ENCODE measurements at regions not wholly inside any gene's neighbourhood (a gene's known extent, or its start where the extent isn't known, plus 50 kb on each side); places are given as distances from the start of the nearest gene placed in this dataset.

GRCh38 chr11:26187639-26188038, 144.3 kb upstream of the ANO3 start:
- no peak for DNase-seq
- no peak overlapping the region for H3K27ac Mint-ChIP-seq (ENCODE audit: unreplicated experiment)
- no peak overlapping the region for H3K4me3 Mint-ChIP-seq (ENCODE audit: unreplicated experiment)
- H3K9me3 Mint-ChIP-seq (ENCODE audit: unreplicated experiment), result no peaks in the 10 kb centered on the region
- H3K36me3 Mint-ChIP-seq (ENCODE audit: unreplicated experiment), result no peaks in the 10 kb centered on the region
- no peak for TF ChIP-seq CTCF (IDR thresholded peaks at IDR 0.05; ENCODE audit: partially characterized antibody, unreplicated experiment)
- H3K4me1 Mint-ChIP-seq (ENCODE audit: low read depth, unreplicated experiment), result no peaks in the 10 kb centered on the region
- H3K27me3 Mint-ChIP-seq (ENCODE audit: unreplicated experiment), result no peaks in the 10 kb centered on the region

GRCh38 chr11:26188554-26188953, 143.4 kb upstream of the ANO3 start:
- Mint-ChIP-seq H3K36me3 (ENCODE audit: unreplicated experiment) (no peaks in the 10 kb centered on the region), H3K27me3 (ENCODE audit: unreplicated experiment) (no peaks in the 10 kb centered on the region), H3K27ac (ENCODE audit: unreplicated experiment) (no peak overlapping the region), H3K4me1 (ENCODE audit: low read depth, unreplicated experiment) (no peaks in the 10 kb centered on the region), H3K4me3 (ENCODE audit: unreplicated experiment) (no peak overlapping the region), H3K9me3 (ENCODE audit: unreplicated experiment) (no peaks in the 10 kb centered on the region)
- no peak for DNase-seq
- TF ChIP-seq CTCF (IDR thresholded peaks at IDR 0.05; ENCODE audit: partially characterized antibody, unreplicated experiment), result no peak

- H3K27ac Mint-ChIP-seq (ENCODE audit: unreplicated experiment), result no peak overlapping the region
- no peaks in the 10 kb centered on the region for H3K4me1 Mint-ChIP-seq (ENCODE audit: low read depth, unreplicated experiment)
- TF ChIP-seq CTCF (IDR thresholded peaks at IDR 0.05; ENCODE audit: partially characterized antibody, unreplicated experiment), result no peak
- no peaks in the 10 kb centered on the region for H3K9me3 Mint-ChIP-seq (ENCODE audit: unreplicated experiment)
- no peak for DNase-seq
- no peaks in the 10 kb centered on the region for H3K27me3 Mint-ChIP-seq (ENCODE audit: unreplicated experiment)
- no peak overlapping the region for H3K4me3 Mint-ChIP-seq (ENCODE audit: unreplicated experiment)
- H3K36me3 Mint-ChIP-seq (ENCODE audit: unreplicated experiment), result no peaks in the 10 kb centered on the region
Observed at GRCh38 chr11:26191193-26191592, 140.7 kb upstream of the ANO3 start.

DNA sequence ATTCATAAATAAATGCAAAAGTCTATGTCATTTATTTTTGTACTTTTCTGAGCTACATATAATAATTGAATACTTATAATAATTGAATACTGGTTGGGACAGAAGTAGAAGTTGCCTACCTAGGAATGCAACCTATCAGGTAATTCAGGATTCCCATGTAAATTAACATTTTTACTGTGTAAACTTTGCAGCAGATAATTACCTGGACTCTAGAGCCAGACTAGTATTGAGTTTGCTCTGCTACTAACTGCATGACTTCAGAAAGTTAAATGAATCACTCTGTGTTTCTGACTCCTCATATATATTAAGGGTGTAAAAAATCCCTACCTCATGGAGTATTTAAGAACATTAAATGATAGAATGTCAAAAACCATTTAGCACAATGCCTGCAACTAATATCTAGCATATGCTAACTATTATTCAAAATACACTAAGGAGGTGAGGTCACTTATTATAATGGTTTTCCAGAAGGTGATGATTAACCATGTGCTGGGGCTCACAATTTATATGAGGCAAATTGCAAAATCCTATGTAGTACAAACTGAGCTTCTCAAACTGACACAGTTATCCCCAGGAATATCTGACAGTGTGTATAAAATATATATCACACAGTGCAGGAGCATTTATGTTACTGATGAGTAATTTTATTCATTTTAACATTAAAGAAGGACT, 138.1 kb upstream of the ANO3 start:
- no peak overlapping the region for H3K4me3 Mint-ChIP-seq (ENCODE audit: unreplicated experiment)
- no peak for TF ChIP-seq CTCF (IDR thresholded peaks at IDR 0.05; ENCODE audit: partially characterized antibody, unreplicated experiment)
- H3K4me1 Mint-ChIP-seq (ENCODE audit: low read depth, unreplicated experiment), result no peaks in the 10 kb centered on the region
- no peaks in the 10 kb centered on the region for H3K9me3 Mint-ChIP-seq (ENCODE audit: unreplicated experiment)
- DNase-seq, result no peak
- no peak overlapping the region for H3K27ac Mint-ChIP-seq (ENCODE audit: unreplicated experiment)
- no peaks in the 10 kb centered on the region for H3K27me3 Mint-ChIP-seq (ENCODE audit: unreplicated experiment)
- no peaks in the 10 kb centered on the region for H3K36me3 Mint-ChIP-seq (ENCODE audit: unreplicated experiment)

GRCh38 chr11:26194881-26195280, 137.0 kb upstream of the ANO3 start:
- Mint-ChIP-seq H3K36me3 (ENCODE audit: unreplicated experiment) (no peaks in the 10 kb centered on the region), H3K9me3 (ENCODE audit: unreplicated experiment) (no peaks in the 10 kb centered on the region), H3K27ac (ENCODE audit: unreplicated experiment) (no peak overlapping the region), H3K27me3 (ENCODE audit: unreplicated experiment) (no peaks in the 10 kb centered on the region), H3K4me1 (ENCODE audit: low read depth, unreplicated experiment) (no peaks in the 10 kb centered on the region), H3K4me3 (ENCODE audit: unreplicated experiment) (no peak overlapping the region)
- TF ChIP-seq CTCF (IDR thresholded peaks at IDR 0.05; ENCODE audit: partially characterized antibody, unreplicated experiment), result no peak
- no peak for DNase-seq
